Trophoblast cell (in vitro differentiated cells and primary cell): ENCODE measurements at regions not wholly inside any gene's neighbourhood (a gene's known extent, or its start where the extent isn't known, plus 50 kb on each side); places are given as distances from the start of the nearest gene placed in this dataset.

Experiments
- DNase-seq, 2 donors: peaks; one replicate each; pipeline ENCODE4 v3.0.0-alpha.2; 2016
- H2AFZ ChIP-seq: 2 replicates; pipeline ENCODE4 v1.6.1; 2013; ENCODE audit warnings: low read length, moderate library complexity, mild to moderate bottlenecking; ENCODE audit not compliant: insufficient read depth, poor library complexity
- H2AK5ac ChIP-seq: 2 replicates; pipeline ENCODE4 v1.6.1; 2013; ENCODE audit warnings: mild to moderate bottlenecking, low read length
- H2BK120ac ChIP-seq: 2 replicates; pipeline ENCODE4 v1.6.1; 2013; ENCODE audit warnings: low read length, mild to moderate bottlenecking, moderate library complexity; ENCODE audit not compliant: insufficient read depth, poor library complexity
- H2BK12ac ChIP-seq: 2 replicates; pipeline ENCODE4 v1.6.1; 2013; ENCODE audit warnings: mild to moderate bottlenecking, low read length, moderate library complexity
- H2BK5ac ChIP-seq: 2 replicates; pipeline ENCODE4 v1.6.1; 2013; ENCODE audit warnings: low read length, low read depth, moderate library complexity, mild to moderate bottlenecking; ENCODE audit not compliant: poor library complexity
- H3K14ac ChIP-seq: 2 replicates; pipeline ENCODE4 v1.6.1; 2013; ENCODE audit warnings: mild to moderate bottlenecking, low read length
- H3K18ac ChIP-seq: 2 replicates; pipeline ENCODE4 v1.6.1; 2013; ENCODE audit warnings: mild to moderate bottlenecking, low read length
- H3K23ac ChIP-seq: 2 replicates; pipeline ENCODE4 v1.6.1; 2013; ENCODE audit warnings: low read length
- H3K27ac ChIP-seq: 2 replicates; pipeline ENCODE4 v1.5.1; 2013; ENCODE audit warnings: low read depth, mild to moderate bottlenecking, inconsistent platforms, low read length, moderate library complexity
- H3K27me3 ChIP-seq: 2 replicates; pipeline ENCODE4 v1.6.1; 2013; ENCODE audit warnings: inconsistent platforms, mild to moderate bottlenecking, low read length, moderate library complexity; ENCODE audit not compliant: insufficient read depth
- H3K36me3 ChIP-seq, 2 experiments: 1 replicate in 1 of 2; 2 replicates in 1 of 2; pipeline ENCODE4 v1.6.1; 2013; ENCODE audit warnings: low read length in 2 of 2, mild to moderate bottlenecking in 2 of 2, moderate library complexity in 1 of 2; ENCODE audit not compliant: insufficient read depth in 2 of 2, control insufficient read depth in 1 of 2
- H3K4ac ChIP-seq: 2 replicates; pipeline ENCODE4 v1.6.1; 2013; ENCODE audit warnings: low read depth, mild to moderate bottlenecking, low read length, moderate library complexity
- H3K4me1 ChIP-seq, 2 experiments: 1 replicate in 1 of 2; 2 replicates in 1 of 2; pipeline ENCODE4 v1.6.1; 2013; ENCODE audit warnings: low read length in 2 of 2, mild to moderate bottlenecking in 2 of 2, moderate library complexity in 1 of 2; ENCODE audit not compliant: insufficient read depth in 2 of 2, control insufficient read depth in 1 of 2
- H3K4me2 ChIP-seq: 2 replicates; pipeline ENCODE4 v1.6.1; 2013; ENCODE audit warnings: inconsistent platforms, mild to moderate bottlenecking, low read length, moderate library complexity
- H3K4me3 ChIP-seq: 2 replicates; pipeline ENCODE4 v1.5.1; 2013; ENCODE audit warnings: mild to moderate bottlenecking, low read depth, low read length, inconsistent platforms
- H3K79me1 ChIP-seq: one replicate; pipeline ENCODE4 v1.6.1; 2013; ENCODE audit warnings: low read length
- H3K79me2 ChIP-seq: 2 replicates; pipeline ENCODE4 v1.6.1; 2013; ENCODE audit warnings: low read length, mild to moderate bottlenecking; ENCODE audit not compliant: control insufficient read depth, insufficient read depth, poor library complexity
- H3K9ac ChIP-seq: 2 replicates; pipeline ENCODE4 v1.6.1; 2013; ENCODE audit warnings: mild to moderate bottlenecking, low read length
- H3K9me3 ChIP-seq: 2 replicates; pipeline ENCODE4 v1.6.1; 2013; ENCODE audit warnings: low read depth, mild to moderate bottlenecking, control low read depth, inconsistent platforms, low read length; ENCODE audit not compliant: insufficient read depth
- H4K12ac ChIP-seq: 2 replicates; pipeline ENCODE4 v1.6.1; 2013; ENCODE audit warnings: low read depth, mild to moderate bottlenecking, low read length, moderate library complexity
- H4K8ac ChIP-seq: 2 replicates; pipeline ENCODE4 v1.6.1; 2013; ENCODE audit warnings: low read depth, mild to moderate bottlenecking, low read length, moderate library complexity
- H4K91ac ChIP-seq: one replicate; pipeline ENCODE4 v1.6.1; 2013; ENCODE audit warnings: low read depth, mild to moderate bottlenecking, low read length, moderate library complexity
- WGBS: extraction: QIAGEN DNeasy Blood & Tissue Kit; methylation state at CpG from one replicate; pipeline ENCODE4 v1.1.7; 2013; ENCODE audit warnings: missing lambda C conversion rate; ENCODE audit not compliant: insufficient read length, insufficient coverage; ENCODE audit errors: extremely low coverage; 5-methylcytosine and 5-hydroxymethylcytosine counted together

DNA sequence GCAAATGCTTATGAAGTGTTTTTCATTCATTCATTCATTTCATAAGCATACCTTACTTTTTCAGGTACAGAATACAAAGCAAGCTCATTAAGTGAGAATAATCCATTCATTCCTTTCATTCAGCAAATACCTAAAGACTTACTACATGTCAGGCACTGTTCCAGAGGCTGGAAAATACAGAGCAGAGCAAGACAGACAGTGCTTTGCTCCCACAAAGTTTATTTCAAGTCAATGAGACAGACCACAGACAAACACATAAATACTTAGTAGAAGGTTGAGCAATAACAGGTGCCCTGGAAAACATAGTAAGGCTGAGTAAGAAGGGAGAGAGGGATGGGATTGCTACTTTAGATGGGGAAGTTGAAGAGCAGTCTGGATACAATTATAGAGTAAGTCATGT is 309.8 kb downstream of the C1D start:
- no peak overlapping the region for H2BK120ac ChIP-seq
- peaks cover 0 to 4% of the 10 kb centered on the region in 2 experiments for H3K4me1 ChIP-seq
- H3K9me3 ChIP-seq = no peaks in the 10 kb centered on the region
- H3K4me2 ChIP-seq = no peak overlapping the region
- H3K14ac ChIP-seq = no peak overlapping the region
- H3K27me3 ChIP-seq = no peaks in the 10 kb centered on the region
- H3K4ac ChIP-seq = no peak overlapping the region
- peak in 1 of 2 donors; percentile 2 for DNase-seq
- H3K23ac ChIP-seq = no peak overlapping the region
- no peak overlapping the region for H4K91ac ChIP-seq
- H2BK12ac ChIP-seq = no peak overlapping the region
- no peak overlapping the region for H4K12ac ChIP-seq
- no peaks in the 10 kb centered on the region for H3K79me1 ChIP-seq
- H3K36me3 ChIP-seq = no peaks in the 10 kb centered on the region
- H2BK5ac ChIP-seq = no peak overlapping the region
- H3K79me2 ChIP-seq = no peaks in the 10 kb centered on the region
- no peak overlapping the region for H3K18ac ChIP-seq
- no peak overlapping the region for H2AFZ ChIP-seq
- peak overlapping the region; percentile 37 for H3K27ac ChIP-seq
- H4K8ac ChIP-seq = no peak overlapping the region
- H3K4me3 ChIP-seq = no peak overlapping the region
- H2AK5ac ChIP-seq = no peak overlapping the region
- no peak overlapping the region for H3K9ac ChIP-seq

DNA sequence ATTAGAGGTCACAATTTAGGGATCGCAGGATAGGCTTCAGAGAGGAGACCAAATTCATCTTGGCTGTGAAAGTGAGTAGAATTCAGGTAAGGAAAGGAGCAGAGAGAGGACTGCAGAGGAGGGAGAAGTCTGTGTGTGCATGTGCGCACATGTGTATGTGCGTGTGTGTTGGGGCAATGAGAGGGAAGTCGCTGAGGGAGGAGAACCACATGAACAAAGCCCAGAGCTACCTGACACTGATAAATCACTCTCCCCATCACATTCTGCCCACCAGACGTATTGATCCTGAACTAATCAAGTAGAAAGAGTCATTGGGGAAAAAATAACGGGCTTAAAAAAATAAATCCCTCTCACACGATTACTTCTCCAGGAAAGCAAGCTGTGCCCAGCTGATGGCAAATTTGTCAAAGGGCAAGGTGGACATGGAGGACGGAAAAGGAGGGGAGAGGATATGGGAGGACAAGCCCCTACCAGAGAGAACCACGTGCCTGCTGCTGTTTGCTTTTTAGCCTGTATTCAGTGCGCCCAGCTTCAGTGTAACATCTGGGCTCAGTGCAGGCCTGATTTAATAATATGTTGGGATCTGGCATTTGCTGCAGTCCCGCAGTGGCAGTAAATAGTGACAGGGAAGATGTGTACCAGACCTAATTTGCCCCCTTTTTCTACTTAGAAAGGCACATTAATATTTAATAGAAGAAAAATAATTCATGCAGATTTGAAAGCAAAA is 307.5 kb downstream of the C1D start:
- no peak overlapping the region for H3K4me3 ChIP-seq
- H2BK5ac ChIP-seq = no peak overlapping the region
- H3K18ac ChIP-seq = no peak overlapping the region
- H3K4me2 ChIP-seq = no peak overlapping the region
- H4K91ac ChIP-seq = no peak overlapping the region
- no peak overlapping the region for H3K4ac ChIP-seq
- no peak overlapping the region for H3K14ac ChIP-seq
- no peak overlapping the region for H2BK120ac ChIP-seq
- no peak overlapping the region for H4K8ac ChIP-seq
- WGBS = no CpG with 5 or more reads among the region's 11 CpGs
- no peak for DNase-seq
- H3K27ac ChIP-seq = no peak overlapping the region
- H3K23ac ChIP-seq = no peak overlapping the region
- no peak overlapping the region for H4K12ac ChIP-seq
- no peaks in the 10 kb centered on the region for H3K79me1 ChIP-seq
- H3K36me3 ChIP-seq = no peaks in the 10 kb centered on the region
- no peak overlapping the region for H2AK5ac ChIP-seq
- H3K27me3 ChIP-seq = no peaks in the 10 kb centered on the region
- H2AFZ ChIP-seq = no peak overlapping the region
- H3K4me1 ChIP-seq = peaks cover 0 to 4% of the 10 kb centered on the region in 2 experiments
- H2BK12ac ChIP-seq = no peak overlapping the region
- no peaks in the 10 kb centered on the region for H3K9me3 ChIP-seq
- no peak overlapping the region for H3K9ac ChIP-seq
- no peaks in the 10 kb centered on the region for H3K79me2 ChIP-seq

DNA sequence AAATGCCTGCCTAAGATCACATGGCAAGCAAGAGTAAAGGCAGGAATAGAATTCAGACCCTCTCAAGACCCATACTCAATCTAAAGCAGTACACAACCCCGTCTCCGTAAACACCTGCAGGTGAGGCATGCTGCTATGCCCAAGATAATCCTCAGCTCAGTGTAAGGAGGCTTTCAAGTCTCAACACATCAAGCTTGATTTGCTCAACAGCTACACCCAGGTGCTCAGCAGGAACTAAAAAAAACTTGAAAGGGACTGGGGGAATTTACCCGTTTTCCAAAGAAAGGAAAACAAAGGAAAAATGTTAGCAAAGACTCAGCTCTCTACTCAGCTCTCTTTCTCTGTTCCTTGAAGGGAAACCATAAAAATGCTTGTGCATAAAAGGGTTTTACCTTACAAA is 301.8 kb downstream of the C1D start:
- Histone ChIP-seq H3K9ac (no peak overlapping the region), H3K4me2 (no peak overlapping the region), H3K36me3 (no peaks in the 10 kb centered on the region), H3K79me2 (no peaks in the 10 kb centered on the region), H3K27ac (no peak overlapping the region), H4K91ac (no peak overlapping the region), H2AK5ac (no peak overlapping the region), H3K79me1 (no peaks in the 10 kb centered on the region), H3K18ac (no peak overlapping the region), H3K4me1 (no peaks in the 10 kb centered on the region), H3K27me3 (no peaks in the 10 kb centered on the region), H2BK120ac (no peak overlapping the region), H2AFZ (no peak overlapping the region), H3K4ac (no peak overlapping the region), H3K23ac (no peak overlapping the region), H3K4me3 (no peak overlapping the region), H2BK5ac (no peak overlapping the region), H3K14ac (no peak overlapping the region), H3K9me3 (no peaks in the 10 kb centered on the region), H4K12ac (no peak overlapping the region), H4K8ac (no peak overlapping the region), H2BK12ac (no peak overlapping the region)
- no peak for DNase-seq
- WGBS = no CpG with 5 or more reads among the region's 3 CpGs

DNA sequence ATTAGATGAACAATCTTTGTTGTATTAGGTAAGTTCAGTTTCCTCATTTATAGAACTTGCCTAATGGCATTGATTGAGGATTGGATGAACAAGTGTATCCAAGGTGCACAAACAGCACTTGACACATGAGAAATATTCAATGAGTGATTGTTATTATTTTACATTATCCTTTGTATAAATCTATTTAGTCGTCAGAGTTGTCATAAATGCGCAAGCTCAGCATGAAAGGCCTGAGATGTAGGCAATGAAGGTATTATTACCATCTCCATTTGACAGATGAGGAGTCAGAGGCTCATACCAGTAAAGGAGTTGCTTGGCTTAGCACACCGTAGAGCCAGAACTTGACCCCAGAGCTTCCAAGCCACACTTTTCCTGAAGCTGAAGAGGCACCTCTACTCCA is 291.4 kb downstream of the C1D start:
- H3K23ac ChIP-seq = no peak overlapping the region
- no peak overlapping the region for H3K9ac ChIP-seq
- no peaks in the 10 kb centered on the region for H3K79me1 ChIP-seq
- no peak overlapping the region for H2AK5ac ChIP-seq
- peaks cover 0 to 3% of the 10 kb centered on the region in 2 experiments for H3K4me1 ChIP-seq
- H3K27me3 ChIP-seq = no peaks in the 10 kb centered on the region
- no peak overlapping the region for H2BK12ac ChIP-seq
- no peak overlapping the region for H2BK5ac ChIP-seq
- H3K79me2 ChIP-seq = no peaks in the 10 kb centered on the region
- DNase-seq = no peak
- peaks cover 2% of the 10 kb centered on the region for H3K9me3 ChIP-seq
- no peak overlapping the region for H3K18ac ChIP-seq
- H2AFZ ChIP-seq = no peak overlapping the region
- H4K12ac ChIP-seq = no peak overlapping the region
- H4K91ac ChIP-seq = no peak overlapping the region
- H3K27ac ChIP-seq = no peak overlapping the region
- no peak overlapping the region for H3K14ac ChIP-seq
- H4K8ac ChIP-seq = no peak overlapping the region
- no peaks in the 10 kb centered on the region for H3K36me3 ChIP-seq
- H2BK120ac ChIP-seq = no peak overlapping the region
- H3K4me3 ChIP-seq = no peak overlapping the region
- H3K4ac ChIP-seq = no peak overlapping the region
- WGBS = no CpG with 5 or more reads among the region's 3 CpGs
- H3K4me2 ChIP-seq = no peak overlapping the region
